Kidney epithelial cell (primary cell): ENCODE measurements at regions not wholly inside any gene's neighbourhood (a gene's known extent, or its start where the extent isn't known, plus 50 kb on each side); places are given as distances from the start of the nearest gene placed in this dataset.

Source experiments
- DNase-seq: peaks from one replicate; pipeline ENCODE4 v3.0.0-alpha.2; 2010; ENCODE audit warnings: low read depth
- H3K27me3 ChIP-seq: 2 replicates; pipeline ENCODE4 v1.6.0; 2011; ENCODE audit warnings: low read length; ENCODE audit not compliant: control insufficient read depth, insufficient read depth
- H3K36me3 ChIP-seq: 2 replicates; pipeline ENCODE4 v1.5.1; 2011; ENCODE audit warnings: low read length; ENCODE audit not compliant: control insufficient read depth, insufficient read depth
- H3K4me3 ChIP-seq: 2 replicates; pipeline ENCODE4 v1.5.1; 2011; ENCODE audit warnings: low read depth, mild to moderate bottlenecking, control low read depth, low read length
- TF ChIP-seq, protein P1 (sequence below): IDR thresholded peaks from 2 replicates; pipeline ENCODE4 v1.5.1; 2011; ENCODE audit warnings: mild to moderate bottlenecking, moderate library complexity, low read length, control low read depth, inconsistent platforms; ENCODE audit not compliant: insufficient read depth, poor library complexity, severe bottlenecking

DNA sequence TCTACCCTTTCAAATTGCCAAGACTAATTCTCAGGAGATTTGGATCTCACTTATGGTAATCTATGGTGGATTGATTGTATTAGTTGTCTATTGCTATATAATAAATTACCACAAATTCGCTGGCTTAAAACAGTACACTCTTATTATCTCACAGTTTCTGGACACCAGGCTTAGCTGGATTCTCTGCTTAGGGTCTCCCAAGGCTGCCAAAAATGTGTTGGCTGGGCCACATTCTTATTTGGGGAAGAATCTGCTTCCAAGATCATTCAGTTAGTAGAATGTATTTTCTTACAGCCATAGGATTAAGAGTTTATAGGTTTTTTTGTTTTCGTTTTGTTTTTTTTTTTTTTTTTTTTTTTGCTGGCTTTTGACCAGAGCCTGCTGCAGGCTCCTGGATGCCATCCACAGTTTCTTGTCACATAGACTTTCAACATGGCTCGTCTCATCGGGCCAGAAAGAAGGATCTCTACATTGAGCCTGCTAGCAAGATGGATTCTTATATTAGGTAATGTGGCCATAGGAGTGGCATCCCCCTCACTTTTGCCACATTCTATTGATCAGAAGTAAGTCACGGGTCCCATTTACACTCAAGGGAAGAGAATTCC is 415.3 kb downstream of the KIF2B start:
- no peak for DNase-seq
- no peak overlapping the region for H3K4me3 ChIP-seq
- TF ChIP-seq, protein P1, sequence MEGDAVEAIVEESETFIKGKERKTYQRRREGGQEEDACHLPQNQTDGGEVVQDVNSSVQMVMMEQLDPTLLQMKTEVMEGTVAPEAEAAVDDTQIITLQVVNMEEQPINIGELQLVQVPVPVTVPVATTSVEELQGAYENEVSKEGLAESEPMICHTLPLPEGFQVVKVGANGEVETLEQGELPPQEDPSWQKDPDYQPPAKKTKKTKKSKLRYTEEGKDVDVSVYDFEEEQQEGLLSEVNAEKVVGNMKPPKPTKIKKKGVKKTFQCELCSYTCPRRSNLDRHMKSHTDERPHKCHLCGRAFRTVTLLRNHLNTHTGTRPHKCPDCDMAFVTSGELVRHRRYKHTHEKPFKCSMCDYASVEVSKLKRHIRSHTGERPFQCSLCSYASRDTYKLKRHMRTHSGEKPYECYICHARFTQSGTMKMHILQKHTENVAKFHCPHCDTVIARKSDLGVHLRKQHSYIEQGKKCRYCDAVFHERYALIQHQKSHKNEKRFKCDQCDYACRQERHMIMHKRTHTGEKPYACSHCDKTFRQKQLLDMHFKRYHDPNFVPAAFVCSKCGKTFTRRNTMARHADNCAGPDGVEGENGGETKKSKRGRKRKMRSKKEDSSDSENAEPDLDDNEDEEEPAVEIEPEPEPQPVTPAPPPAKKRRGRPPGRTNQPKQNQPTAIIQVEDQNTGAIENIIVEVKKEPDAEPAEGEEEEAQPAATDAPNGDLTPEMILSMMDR, result no peak
- H3K27me3 ChIP-seq, result no peaks in the 10 kb centered on the region
- H3K36me3 ChIP-seq, result no peaks in the 10 kb centered on the region

DNA sequence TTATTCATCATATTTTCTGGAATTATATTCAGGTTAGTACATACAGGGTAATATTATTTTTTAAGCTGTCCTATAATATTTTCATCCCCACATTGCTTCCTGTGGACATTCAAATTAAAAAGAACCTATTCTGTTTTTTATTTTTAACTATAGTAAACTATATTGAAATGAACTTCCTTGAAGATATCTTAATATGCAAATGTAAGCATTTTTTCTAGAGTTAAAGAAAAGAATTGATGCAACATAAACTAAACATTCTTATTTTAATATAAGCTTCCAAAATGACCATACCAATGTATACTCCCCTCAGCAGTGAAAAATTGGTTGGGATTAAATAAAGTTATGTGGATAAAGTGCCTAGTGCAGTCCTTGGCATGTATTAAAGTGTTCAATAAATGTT is 416.6 kb downstream of the KIF2B start:
- TF ChIP-seq, protein P1, result no peak
- no peaks in the 10 kb centered on the region for H3K36me3 ChIP-seq
- DNase-seq, result no peak
- no peak overlapping the region for H3K4me3 ChIP-seq
- H3K27me3 ChIP-seq, result no peaks in the 10 kb centered on the region

DNA sequence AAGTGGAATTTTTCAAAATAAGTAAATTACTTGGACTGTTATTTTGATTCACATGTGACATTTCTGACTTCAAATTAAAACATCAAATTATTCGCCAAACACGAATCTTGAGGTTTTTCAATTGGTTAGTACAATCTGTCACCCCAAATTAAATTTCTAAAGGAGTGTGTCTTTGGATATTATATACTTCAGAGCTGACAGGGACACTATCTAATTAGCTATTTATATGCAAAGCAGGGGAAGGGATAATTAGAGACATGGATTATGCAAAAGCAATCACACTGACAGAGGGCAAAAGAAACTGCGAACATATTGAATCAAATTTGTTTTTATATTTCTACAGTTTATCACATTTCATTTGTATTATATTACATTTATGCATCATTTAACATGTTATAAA is 433.0 kb downstream of the KIF2B start:
- Histone ChIP-seq H3K27me3 (no peaks in the 10 kb centered on the region), H3K36me3 (no peaks in the 10 kb centered on the region), H3K4me3 (no peak overlapping the region)
- no peak for DNase-seq
- TF ChIP-seq, protein P1, result no peak

DNA sequence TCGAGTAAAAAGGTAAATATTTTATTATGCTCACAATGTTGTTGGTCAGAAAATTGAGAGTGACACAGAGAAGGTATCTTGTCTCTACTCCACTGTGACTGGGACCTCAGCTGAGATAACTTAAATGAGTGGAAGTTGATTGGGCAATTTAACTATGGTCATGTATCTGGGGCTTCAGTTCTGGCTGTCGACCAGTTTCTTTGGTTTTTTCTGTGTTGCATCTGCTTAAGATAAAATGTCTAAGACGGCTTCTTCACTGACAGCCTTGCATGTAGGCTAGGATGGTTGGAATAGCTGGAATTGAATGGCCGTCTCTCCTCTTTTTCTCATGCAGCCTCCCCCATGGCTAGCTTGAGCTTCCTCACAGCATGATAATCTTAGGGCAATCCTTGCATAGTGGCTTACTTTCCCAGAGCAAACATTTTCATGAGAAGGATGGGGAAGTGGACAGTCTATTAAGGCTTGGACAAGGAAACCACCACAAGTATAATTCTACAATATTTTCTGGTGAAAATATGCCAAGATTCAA is 433.7 kb downstream of the KIF2B start:
- Histone ChIP-seq H3K36me3 (no peaks in the 10 kb centered on the region), H3K4me3 (no peak overlapping the region), H3K27me3 (no peaks in the 10 kb centered on the region)
- TF ChIP-seq, protein P1, result no peak
- no peak for DNase-seq

DNA sequence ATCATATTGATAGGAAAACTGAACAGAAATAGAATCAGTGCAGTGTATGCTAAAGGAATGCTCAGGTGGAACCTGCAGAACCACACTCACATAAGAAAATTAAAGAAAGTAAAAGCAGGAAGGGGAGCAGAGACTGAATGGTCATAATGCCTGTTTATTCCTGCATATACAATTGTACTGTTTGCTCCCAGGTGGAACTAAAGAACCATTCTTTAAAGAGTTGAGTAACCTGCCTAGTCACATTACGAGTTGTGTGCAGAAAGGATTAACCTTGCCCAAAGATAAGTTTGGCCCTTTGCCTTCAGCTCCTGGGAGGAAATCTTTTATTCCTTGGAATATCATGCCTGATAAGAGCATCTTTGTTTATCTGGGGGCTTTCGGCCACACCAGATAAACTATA is 434.7 kb downstream of the KIF2B start:
- TF ChIP-seq, protein P1, result no peak
- Histone ChIP-seq H3K4me3 (no peak overlapping the region), H3K36me3 (no peaks in the 10 kb centered on the region), H3K27me3 (no peaks in the 10 kb centered on the region)
- DNase-seq, result no peak

DNA sequence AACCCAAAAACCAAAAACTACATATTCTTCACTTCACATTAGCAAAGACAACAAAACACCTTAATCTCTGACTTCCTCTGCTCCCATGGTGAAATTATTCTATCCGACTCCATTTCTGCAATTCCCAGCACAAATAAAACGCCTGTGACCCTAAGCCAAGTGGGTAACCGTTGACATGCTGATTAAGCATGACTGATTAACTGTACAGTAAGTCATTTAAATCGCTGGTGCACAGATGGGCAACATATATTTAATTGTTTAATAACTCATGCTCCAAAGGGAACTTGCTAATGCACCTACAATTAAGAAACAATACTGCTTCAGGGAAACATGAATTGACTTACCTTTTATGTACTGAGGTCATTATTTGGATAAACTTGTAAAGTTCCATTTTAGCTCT is 436.7 kb downstream of the KIF2B start:
- H3K36me3 ChIP-seq, result no peaks in the 10 kb centered on the region
- no peaks in the 10 kb centered on the region for H3K27me3 ChIP-seq
- DNase-seq, result no peak
- no peak overlapping the region for H3K4me3 ChIP-seq
- TF ChIP-seq, protein P1, result no peak
